Superior temporal gyrus (tissue), 1 donor: ENCODE measurements at regions not wholly inside any gene's neighbourhood (a gene's known extent, or its start where the extent isn't known, plus 50 kb on each side); places are given as distances from the start of the nearest gene placed in this dataset.
"Not testable (repeated sequence)": the region's sequence is repeated elsewhere in the genome, so short reads cannot be mapped to it uniquely, and the experiment has no call there.

Experiments
- DNase-seq: peaks from one replicate; pipeline ENCODE4 v3.0.0-alpha.2; 2016; ENCODE audit errors: extremely low spot score

DNA sequence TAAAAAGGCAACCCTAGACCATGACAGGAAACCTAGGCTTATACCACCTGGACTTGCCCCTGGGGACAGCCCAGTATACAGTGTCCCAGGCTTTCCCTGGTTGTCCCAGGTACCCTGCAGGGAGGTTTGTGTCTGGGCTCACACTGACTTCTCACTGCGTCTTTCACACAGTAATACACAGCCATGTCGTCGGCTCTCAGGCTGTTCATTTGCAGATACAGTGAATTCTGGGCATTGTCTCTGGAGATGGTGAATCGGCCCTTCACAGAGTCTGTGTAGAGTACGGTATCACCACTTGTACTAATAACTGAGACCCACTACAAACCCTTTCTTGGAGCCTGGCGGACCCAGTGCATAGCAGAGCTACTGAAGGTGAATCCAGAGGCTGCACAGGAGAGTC, 1116.6 kb downstream of the TMEM121 start:
- not testable (repeated sequence) for DNase-seq

GRCh38 chr14:106648874-106649273, 1122.5 kb downstream of the TMEM121 start:
- not testable (repeated sequence) for DNase-seq

DNA sequence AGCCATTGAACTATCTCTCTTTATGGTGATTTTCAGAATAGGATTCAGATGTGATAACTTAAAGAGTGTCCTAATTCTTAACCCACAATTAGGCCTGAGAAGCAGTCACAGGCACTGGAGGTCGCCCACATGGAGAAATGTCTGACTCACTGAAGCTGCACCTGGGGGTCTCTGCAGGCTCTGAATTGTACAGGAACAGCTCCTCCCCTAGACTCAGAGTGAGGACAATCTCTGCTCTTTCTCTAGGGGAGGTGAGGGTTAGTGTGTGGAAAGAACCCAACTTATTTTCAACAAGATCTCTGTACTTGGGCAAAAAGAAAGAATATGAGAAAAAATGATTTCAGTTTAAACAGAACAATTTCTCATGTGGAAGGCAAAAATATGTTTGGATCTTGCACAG, 1124.6 kb downstream of the TMEM121 start:
- no peak for DNase-seq

DNA sequence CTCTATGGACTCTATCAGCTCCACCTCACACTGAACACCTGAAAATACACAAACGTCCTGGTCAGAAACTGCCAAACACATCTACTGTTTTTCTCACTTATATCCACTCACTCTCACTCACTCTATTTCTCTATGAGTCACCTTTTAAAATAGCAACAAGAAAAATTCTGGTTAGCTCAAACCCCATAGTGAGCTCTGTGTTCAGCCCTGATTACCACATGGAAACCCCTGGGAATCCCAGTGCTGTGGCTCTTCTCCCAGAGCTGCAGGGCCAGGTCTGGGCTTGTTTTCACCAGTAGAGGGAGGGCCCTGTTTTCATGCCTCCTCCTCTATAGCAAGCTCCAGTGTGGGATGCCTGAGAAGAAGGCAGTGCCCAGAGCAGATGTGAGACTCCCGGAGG, 1126.1 kb downstream of the TMEM121 start:
- no peak for DNase-seq

- DNase-seq: no peak
These were observed 1131.1 kb downstream of the TMEM121 start for GRCh38 chr14:106657460-106657859.

GRCh38 chr14:106658066-106658860, 1131.9 kb downstream of the TMEM121 start:
- DNase-seq: not testable (repeated sequence)

GRCh38 chr14:106661561-106661960, 1135.2 kb downstream of the TMEM121 start:
- DNase-seq: not testable (repeated sequence)

DNA sequence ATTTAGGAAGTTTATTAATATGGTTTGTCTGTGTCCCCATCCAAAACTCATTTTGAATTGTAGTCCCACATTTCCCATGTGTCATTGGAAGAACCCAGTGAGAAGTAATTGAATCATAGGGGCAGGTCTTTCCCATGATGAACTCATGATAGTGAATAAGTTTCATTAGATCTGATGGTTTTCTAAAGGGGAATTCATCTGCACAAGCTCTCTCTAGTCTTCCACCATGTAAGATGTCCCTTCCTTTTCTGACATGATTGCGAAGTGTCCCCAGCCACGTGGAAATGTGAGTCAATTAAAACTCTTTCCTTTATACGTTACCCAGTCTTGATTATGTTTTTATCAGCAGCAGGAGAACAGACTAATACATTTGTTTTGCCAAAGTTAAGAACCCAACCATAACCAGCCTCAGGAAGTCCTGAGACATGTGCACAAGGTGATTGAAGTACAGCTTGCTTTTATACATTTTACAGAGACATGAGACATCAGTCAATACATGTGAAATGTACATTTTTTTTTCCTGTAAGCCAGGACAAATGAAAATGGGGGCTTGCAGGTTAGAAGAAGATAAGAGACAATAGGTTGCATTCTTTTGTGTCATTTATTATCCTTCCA, 1136.7 kb downstream of the TMEM121 start:
- no peak for DNase-seq

- not testable (repeated sequence) for DNase-seq
These were observed 1137.5 kb downstream of the TMEM121 start for GRCh38 chr14:106663805-106664410.

GRCh38 chr14:106665814-106666213, 1139.4 kb downstream of the TMEM121 start:
- DNase-seq: no peak

DNA sequence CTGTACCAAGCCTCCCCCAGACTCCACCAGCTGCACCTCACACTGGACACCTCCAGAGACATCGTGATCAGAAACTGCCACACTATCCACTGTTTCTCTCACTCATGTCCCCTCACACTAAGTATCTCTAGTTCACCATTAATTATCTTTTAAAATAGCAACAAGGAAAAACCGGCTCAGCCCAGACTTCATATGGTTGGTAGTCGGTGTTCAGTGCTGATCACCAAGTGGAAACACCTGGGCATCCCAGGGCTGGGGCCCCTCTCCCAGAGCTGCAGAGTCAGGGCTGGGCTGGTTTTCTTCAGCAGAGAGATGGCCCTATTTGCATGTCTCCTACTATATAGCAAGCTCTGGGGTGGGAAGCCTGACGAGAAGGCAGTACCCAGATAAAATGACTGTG, 1140.0 kb downstream of the TMEM121 start:
- DNase-seq: no peak

GRCh38 chr14:106670011-106670410, 1143.6 kb downstream of the TMEM121 start:
- no peak for DNase-seq

- DNase-seq: not testable (repeated sequence)
These were observed 1147.7 kb downstream of the TMEM121 start for GRCh38 chr14:106674093-106674492.

DNA sequence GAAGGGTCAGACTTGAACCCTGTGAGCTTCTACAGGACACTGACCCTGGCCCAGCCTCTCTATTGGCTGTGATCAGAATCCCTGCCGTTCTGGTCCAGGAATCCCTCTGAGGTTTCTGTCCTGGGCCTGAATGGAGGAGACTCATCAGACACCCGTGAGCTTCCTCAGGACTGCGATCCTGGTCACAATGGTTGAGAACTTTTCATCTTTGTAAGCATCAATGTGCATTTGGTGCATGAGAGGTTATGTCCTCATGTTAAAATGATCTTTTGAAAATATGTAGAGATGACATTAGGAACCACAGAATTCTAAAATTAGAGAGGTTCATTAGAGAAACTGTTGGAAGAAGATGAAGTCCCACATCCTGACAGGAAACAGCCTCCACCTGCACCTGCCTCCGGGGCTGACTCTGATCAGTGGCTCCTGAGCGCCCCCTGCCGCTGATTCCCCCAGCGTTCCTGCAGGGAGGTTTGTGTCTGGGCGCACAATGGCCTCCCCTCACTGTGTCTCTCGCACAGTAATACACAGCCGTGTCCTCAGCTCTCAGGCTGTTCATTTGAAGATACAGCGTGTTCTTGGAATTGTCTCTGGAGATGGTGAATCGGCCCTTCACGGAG, 1148.2 kb downstream of the TMEM121 start:
- not testable (repeated sequence) for DNase-seq

- DNase-seq: not testable (repeated sequence)
These were observed 1149.3 kb downstream of the TMEM121 start for GRCh38 chr14:106675716-106676115.

DNA sequence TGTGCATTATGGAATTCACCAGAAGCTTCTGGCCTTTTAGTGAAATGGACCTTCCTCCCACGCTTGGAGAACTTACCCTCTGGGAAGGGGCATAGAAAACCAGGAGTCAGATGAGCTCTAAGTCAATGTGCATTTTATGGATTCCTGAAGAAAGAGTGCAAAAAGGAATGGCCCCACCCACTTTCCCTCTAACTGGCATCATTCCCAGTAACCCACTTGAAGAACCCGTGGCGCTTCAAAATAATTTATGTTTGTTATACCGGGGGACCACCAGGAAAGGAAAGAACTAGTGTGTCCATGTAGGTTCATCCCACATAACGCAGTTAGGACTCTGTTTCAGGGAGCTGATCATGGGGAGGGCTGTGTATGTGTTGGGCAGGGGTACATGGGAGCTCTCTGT, 1153.4 kb downstream of the TMEM121 start:
- DNase-seq: no peak

DNA sequence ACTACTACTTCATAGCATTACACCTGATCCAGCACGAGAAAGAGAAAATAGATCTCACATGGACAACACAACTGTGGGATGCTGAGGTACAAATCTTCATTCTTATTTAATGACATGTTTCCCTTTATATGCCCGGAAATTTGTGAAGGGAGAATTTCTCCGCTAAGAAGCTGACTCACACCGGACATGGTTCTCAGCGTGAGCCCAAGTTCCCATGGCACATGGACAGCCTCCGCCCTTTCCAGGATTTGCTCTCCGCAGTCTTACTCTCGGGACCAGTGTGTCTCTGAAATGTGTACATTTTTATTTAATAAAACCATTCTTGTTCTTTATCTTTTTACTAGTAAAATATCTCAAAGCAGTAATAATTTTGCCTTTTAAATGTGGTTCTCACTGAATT, 1154.8 kb downstream of the TMEM121 start:
- no peak for DNase-seq

DNA sequence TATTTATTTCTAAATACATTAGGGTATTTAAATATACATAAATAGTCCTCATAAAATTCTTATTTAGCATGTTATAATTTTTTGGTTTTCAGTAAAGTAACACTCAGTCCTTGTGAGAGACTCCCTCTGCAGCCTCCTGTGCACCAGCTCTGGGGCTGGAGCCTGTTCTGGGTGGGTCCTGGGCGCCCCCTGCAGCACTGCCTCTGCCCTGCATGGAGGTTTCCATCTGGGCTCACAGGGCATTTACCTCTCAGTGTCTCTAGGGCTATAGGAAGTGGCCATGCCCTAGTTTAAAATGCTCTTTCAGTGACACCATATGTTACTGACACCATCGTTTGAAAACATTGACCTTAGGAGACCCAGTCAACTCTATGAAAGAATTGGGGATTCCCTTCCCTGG, 1155.2 kb downstream of the TMEM121 start:
- no peak for DNase-seq

GRCh38 chr14:106683631-106684030, 1157.2 kb downstream of the TMEM121 start:
- DNase-seq: no peak

DNA sequence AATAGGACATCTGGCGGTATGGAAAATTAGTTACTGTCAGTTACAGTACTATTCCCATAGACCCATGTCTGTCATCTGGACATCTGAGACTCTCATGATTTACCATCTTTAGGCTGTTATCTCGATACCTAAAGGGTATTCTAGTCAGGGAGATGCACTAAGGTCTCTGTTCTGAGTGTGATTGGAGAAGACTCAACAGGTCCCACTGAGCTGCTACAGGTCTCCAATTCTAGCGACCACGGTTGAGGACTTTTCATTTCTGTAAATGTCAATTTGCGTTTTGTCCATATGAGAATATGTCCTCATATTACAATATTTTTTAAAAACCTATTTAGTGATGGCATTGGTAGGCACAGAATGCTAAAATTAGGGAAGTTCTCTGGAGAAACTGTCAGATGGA, 1160.2 kb downstream of the TMEM121 start:
- DNase-seq: no peak

- no peak for DNase-seq
These were observed 1164.0 kb downstream of the TMEM121 start for GRCh38 chr14:106690333-106690891.
